Ishikawa (cell line): ENCODE measurements at regions not wholly inside any gene's neighbourhood (a gene's known extent, or its start where the extent isn't known, plus 50 kb on each side); places are given as distances from the start of the nearest gene placed in this dataset.

ENCODE experiments used
- CEBPB ChIP-seq: IDR thresholded peaks from 2 replicates; pipeline ENCODE4 v1.6.1; 2012
- CREB1 ChIP-seq: IDR thresholded peaks from 2 replicates; pipeline ENCODE4 v1.6.1; 2012; ENCODE audit warnings: low read depth
- EGR1 ChIP-seq: IDR thresholded peaks from 2 replicates; pipeline ENCODE4 v1.6.1; 2012
- EP300 ChIP-seq: IDR thresholded peaks from 2 replicates; pipeline ENCODE4 v1.6.1; 2012; ENCODE audit warnings: borderline replicate concordance
- FOXM1 ChIP-seq: IDR thresholded peaks from 2 replicates; pipeline ENCODE4 v1.6.1; 2012; ENCODE audit warnings: low read depth, borderline replicate concordance
- RAD21 ChIP-seq: IDR thresholded peaks from 2 replicates; pipeline ENCODE4 v1.6.1; 2012; ENCODE audit warnings: low read depth
- REST ChIP-seq: IDR thresholded peaks from 2 replicates; pipeline ENCODE4 v1.6.1; 2012; ENCODE audit warnings: low read depth, mild to moderate bottlenecking
- TAF1 ChIP-seq: IDR thresholded peaks from 2 replicates; pipeline ENCODE4 v1.6.1; 2012; ENCODE audit warnings: low read depth, mild to moderate bottlenecking
- TCF12 ChIP-seq: IDR thresholded peaks from 2 replicates; pipeline ENCODE4 v1.6.1; 2012; ENCODE audit warnings: low read depth
- TEAD4 ChIP-seq: IDR thresholded peaks from 2 replicates; pipeline ENCODE4 v1.6.1; 2012
- YY1 ChIP-seq: IDR thresholded peaks from 2 replicates; pipeline ENCODE4 v1.6.1; 2012; ENCODE audit warnings: low read depth
- TF ChIP-seq, protein P1 (sequence below): IDR thresholded peaks from 2 replicates; pipeline ENCODE4 v1.6.1; 2012

GRCh38 chr1:191634801-191635508 is 523.3 kb upstream of the RGS18 start:
- TF ChIP-seq EP300 (no peak), REST (no peak), CEBPB (no peak), EGR1 (no peak), RAD21 (no peak), TAF1 (no peak), TEAD4 (no peak), YY1 (no peak), FOXM1 (no peak), CREB1 (no peak), TCF12 (no peak)
- TF ChIP-seq, protein P1, sequence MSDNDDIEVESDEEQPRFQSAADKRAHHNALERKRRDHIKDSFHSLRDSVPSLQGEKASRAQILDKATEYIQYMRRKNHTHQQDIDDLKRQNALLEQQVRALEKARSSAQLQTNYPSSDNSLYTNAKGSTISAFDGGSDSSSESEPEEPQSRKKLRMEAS, result no peak
